Loucy (cell line): ENCODE measurements at regions not wholly inside any gene's neighbourhood (a gene's known extent, or its start where the extent isn't known, plus 50 kb on each side); places are given as distances from the start of the nearest gene placed in this dataset.

Experiments
- EZH2phosphoT487 ChIP-seq: fragments of 200-600 bp; IDR thresholded peaks from 2 replicates; pipeline ENCODE4 v1.6.1; 2018; ENCODE audit warnings: antibody characterized with exemption, mild to moderate bottlenecking, moderate library complexity, borderline replicate concordance
- TF ChIP-seq, protein P1 (sequence below): fragments of 200-600 bp; sonication (generic); conservative IDR thresholded peaks from 2 replicates; pipeline ENCODE4 v1.5.1; 2014; ENCODE audit warnings: mild to moderate bottlenecking, antibody characterized with exemption, low read length

DNA sequence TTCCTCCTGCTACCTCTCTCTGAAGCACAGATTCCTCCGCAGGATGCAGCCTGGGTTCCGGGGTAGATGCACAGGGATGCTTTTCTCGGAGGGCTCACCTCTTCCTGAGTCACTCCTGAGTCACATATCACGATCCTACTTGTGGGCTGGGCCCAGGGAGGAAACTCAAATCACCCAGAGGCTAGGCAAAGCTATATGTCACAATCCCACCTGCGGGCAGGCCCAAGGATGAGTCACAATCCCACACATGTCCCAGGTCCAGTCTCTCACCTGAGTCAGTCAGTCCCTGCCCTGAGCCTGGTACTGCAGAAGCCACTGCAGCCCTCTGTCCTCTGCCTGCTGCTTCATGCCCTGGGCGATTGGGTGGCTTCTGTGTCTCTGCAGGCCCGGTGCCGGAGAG, 149.0 kb upstream of the GSC start:
- TF ChIP-seq, protein P1, sequence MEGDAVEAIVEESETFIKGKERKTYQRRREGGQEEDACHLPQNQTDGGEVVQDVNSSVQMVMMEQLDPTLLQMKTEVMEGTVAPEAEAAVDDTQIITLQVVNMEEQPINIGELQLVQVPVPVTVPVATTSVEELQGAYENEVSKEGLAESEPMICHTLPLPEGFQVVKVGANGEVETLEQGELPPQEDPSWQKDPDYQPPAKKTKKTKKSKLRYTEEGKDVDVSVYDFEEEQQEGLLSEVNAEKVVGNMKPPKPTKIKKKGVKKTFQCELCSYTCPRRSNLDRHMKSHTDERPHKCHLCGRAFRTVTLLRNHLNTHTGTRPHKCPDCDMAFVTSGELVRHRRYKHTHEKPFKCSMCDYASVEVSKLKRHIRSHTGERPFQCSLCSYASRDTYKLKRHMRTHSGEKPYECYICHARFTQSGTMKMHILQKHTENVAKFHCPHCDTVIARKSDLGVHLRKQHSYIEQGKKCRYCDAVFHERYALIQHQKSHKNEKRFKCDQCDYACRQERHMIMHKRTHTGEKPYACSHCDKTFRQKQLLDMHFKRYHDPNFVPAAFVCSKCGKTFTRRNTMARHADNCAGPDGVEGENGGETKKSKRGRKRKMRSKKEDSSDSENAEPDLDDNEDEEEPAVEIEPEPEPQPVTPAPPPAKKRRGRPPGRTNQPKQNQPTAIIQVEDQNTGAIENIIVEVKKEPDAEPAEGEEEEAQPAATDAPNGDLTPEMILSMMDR, result no peak
- no peak for TF ChIP-seq EZH2phosphoT487
